GM21515 (cell line): ENCODE measurements at regions not wholly inside any gene's neighbourhood (a gene's known extent, or its start where the extent isn't known, plus 50 kb on each side); places are given as distances from the start of the nearest gene placed in this dataset.

Experiments
- ATAC-seq: cut with Tn5 transposase; IDR thresholded peaks from one replicate; pipeline ENCODE4 v1.9.1; 2021; ENCODE audit not compliant: unreplicated experiment

DNA sequence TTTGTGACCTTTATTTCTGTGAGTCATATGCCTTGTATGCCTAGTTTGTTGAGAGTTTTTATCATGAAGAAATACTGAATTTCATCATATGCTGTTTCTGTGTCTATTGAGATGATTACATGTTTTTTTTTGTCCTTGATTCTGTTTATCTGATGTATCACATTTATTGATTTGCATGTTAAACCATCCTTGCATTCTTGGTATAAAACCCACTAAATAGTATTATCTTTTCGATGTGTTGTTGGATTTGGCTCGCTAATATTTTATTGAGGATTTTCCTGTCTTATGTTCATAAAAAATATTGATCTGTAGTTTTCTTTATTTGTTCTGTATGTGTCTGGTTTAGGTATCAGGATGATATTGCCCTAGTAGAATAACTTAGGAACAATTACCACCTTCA is 164.7 kb upstream of the CHRM3 start:
- ATAC-seq: no peak

DNA sequence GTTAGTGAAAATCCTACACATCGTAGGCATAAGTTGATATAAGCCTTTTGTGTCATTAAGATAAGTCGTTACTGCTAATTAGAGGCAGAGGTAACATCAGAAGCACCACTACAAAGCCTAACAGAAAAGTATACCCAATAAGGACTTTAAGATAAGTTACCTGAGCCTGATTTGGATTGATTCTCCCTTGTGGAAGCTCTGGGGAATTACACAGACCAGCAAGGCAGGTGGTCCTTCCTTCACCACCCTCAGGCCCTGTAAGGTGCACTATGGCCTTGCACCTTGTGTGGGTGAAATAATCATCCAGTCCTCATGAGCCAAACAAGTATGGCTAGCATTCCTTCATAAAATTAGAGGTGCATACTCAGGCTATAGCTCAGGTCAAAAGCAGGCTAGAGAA is 166.7 kb upstream of the CHRM3 start:
- ATAC-seq: no peak

- no peak for ATAC-seq
Measured at GRCh38 chr1:239218301-239218700, 168.1 kb upstream of the CHRM3 start.

DNA sequence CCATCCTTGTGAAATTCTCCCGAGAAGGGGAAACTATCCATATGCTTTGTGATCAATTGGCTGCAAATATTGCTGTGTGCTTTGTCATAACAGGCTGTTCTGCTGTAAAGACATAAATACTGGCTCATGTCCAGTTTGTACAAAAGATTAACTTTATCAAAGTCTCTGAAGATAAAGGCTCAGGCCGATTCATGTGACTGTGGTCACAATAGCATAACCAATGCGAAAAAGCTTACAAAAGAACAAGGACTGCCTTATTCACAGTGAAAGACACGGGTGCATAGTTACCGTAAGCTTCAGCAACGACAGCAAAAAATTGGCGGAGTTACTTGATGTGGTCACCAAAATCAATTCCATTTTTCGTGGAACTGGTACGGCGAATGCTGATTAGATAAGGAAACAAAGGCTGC is 173.6 kb upstream of the CHRM3 start:
- ATAC-seq: no peak

GRCh38 chr1:239209591-239209990 is 176.8 kb upstream of the CHRM3 start:
- no peak for ATAC-seq

DNA sequence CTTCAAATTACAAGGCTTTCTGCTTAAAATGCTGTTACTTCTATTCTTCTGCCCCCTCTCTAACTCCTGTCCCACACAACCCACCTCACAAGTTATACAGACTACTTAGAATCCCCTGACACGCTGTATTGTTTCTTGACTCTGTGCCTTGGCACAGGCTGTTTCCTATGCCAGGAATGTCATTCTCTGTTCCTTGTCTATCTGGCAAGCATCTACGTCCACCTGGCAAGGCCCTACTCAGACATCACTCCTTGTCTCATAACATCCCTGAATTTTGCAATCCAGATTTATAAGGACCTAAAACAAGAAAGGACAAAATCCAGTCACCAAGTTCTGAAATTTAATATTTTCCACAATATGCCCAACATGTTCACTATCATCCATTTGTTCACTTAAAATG is 182.0 kb upstream of the CHRM3 start:
- ATAC-seq: no peak

DNA sequence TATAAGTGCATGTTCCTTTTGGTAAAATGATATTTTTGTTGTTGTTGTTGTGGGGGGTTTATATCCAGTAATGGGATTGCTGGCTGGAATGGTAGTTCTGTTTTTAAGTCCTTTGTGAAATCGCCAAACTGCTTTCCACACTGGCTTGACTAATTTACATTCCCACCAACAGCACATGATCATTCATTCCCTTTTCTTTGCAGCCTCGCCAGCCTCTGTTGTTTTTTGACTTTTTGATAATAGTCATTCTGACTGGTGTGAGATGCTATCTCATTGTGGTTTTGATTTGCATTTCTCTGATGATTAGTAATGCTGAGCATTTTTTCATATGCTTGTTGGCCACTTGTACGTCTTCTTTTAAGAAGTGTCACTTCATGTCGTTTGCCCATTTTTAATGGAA is 188.5 kb upstream of the CHRM3 start:
- ATAC-seq: no peak

GRCh38 chr1:239189998-239190512 is 196.3 kb upstream of the CHRM3 start:
- no peak for ATAC-seq

- ATAC-seq: no peak
Measured at GRCh38 chr1:239186487-239186886, 199.9 kb upstream of the CHRM3 start.

DNA sequence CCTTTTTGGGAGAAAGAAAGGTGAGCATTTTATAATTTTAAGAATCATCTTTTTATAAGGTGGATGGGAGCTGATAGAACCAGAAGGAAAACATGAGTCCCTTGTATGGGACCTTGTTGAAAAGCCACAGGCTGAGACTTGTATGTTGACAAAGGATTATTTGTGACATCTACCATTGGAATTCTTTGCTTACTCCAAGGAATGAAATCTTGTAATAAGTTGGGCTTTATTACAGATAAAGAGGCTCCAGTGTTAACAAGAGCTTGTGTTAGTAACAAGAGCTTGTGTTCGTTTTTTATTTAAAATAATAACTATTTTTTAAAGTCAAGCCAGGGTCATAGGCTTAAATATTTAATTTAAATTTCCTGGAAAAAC is 201.1 kb upstream of the CHRM3 start:
- no peak for ATAC-seq

DNA sequence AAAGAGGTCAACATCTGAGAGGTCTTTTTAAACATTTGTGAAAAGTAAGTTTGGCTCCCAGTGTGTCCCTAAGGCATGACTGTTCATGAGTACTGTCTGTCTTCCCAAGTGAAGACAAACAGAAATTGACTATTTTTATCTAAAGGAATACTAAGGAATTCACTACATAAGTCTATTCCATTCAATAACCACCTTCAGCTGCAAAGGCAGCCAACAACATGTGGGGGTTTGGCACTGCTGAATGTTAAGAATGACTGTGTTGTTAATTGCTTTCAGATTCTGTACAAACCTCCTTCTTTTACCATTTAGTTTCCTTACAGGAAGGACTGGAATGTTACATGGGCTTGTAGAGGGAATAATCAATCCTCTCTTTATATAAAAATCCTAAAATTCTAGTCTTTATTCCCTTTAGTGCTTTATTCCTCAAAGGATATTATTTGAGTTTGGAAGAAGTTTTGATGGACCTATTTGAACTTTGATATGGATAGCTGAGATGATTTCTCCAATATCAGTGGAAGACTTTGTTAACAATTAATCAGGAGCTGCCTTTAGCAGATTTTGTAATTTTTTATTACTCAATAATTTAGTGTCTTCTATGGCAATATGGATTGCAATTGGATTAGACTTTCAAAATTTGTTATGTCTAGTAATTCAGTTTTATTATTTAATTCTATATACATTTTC is 201.7 kb upstream of the CHRM3 start:
- no peak for ATAC-seq

GRCh38 chr1:239178961-239179360 is 207.4 kb upstream of the CHRM3 start:
- ATAC-seq: no peak

DNA sequence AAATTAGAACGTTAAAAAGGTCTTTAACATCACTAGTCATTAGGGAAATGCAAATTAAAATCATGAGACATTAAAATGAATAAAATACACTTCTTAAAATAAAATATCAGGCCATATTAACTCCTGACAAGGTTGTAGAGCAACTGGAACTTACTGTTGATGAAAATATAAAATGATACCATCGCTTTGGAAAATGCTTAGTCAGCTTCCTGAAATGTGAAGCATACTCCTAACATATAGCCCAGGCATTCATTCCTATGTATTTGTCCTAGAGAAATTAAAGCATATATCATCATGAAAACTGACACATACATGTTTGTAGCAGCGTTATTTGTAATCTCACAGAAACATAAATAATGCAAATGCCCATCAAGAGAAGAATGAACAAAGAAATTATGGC is 211.5 kb upstream of the CHRM3 start:
- ATAC-seq: no peak

DNA sequence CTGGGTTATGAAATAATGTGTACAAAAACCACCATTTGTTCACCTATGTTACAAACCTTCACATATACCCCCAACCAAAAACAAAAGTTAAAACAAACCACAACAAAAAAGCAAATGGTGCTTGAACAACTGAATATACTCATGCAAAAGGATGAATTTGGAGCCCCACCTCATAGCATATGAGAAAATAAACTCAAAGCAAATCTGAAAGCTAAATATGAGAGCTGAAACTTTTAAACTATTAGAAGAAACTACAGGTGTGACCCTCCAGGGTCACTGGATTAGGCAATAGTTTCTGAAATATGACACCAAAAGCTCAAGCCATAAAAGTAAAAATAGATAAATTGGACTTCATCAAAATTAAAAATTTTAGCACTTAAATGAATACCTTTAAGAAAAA is 215.5 kb upstream of the CHRM3 start:
- no peak for ATAC-seq

GRCh38 chr1:239169276-239169675 is 217.1 kb upstream of the CHRM3 start:
- ATAC-seq: no peak

DNA sequence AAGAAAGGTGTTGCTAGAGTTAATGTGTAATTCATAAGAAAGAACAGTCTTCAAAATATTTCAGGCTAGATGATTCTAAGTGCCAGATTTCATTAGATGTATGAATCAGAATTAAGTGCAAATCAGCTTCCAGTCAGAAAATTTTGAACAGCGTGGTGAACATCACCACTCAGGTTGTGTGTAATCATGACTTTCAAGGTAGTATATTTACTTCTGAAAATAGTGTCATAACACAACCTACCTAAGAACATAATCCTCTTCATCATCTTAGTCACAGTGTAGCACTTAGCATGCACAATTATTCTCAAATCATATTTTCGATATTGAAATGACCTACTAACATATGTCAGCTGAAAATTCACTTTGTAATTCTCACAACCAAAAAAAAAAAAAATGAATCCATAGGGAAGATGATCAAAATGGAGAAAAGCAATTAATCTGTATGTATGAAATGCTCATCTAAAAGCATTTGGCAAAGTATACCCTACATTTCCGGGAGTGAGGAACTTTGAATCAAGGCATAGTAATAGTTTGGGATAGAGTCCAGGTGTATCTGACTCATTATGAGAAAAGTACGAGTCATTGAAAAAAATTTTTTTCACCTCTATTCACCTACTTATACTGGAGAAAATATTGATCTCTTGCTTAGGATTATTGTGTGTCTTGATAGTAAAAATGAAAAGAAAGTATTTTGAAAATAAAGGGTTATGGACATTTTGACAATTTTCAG is 221.8 kb upstream of the CHRM3 start:
- no peak for ATAC-seq

- ATAC-seq: no peak
Measured at GRCh38 chr1:239155466-239156091, 230.8 kb upstream of the CHRM3 start.

GRCh38 chr1:239151937-239152336 is 234.4 kb upstream of the CHRM3 start:
- no peak for ATAC-seq

DNA sequence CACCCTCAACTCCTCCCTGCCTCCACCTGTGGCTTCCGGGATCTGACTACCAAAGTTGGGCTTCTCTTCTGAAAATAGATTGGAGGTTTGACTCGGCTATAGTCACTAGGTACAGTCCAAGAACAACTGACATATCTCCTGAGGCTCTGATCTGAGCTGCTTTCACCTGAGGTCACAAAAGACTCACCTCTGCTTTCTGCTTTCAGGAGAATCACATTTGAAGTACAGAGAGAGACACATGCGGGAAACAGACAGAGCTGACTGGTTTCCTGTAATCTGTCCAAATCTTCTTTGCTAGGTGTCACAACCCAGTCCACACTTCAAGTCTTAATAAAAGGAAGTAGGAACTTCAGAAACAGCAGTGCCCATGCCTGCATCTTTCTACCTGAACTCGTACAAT is 245.4 kb upstream of the CHRM3 start:
- no peak for ATAC-seq

DNA sequence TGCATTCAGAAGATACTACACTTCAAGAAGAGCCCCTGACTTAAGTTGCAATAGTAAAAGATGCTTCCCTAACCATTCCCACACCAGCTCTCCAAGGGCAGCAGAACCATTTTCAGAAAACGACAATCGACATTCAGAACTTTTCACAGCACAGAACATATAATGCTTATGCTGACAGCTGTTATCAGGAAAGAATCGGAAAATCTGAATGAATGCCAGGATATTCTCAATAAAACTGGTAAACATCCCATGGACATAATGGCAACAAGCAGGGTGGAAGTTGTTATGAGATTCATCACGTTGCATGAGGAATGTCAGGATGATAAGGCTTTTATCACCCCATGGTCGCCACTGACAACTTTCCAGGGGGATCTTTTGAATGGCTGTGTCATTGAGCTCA is 246.6 kb upstream of the CHRM3 start:
- ATAC-seq: no peak

DNA sequence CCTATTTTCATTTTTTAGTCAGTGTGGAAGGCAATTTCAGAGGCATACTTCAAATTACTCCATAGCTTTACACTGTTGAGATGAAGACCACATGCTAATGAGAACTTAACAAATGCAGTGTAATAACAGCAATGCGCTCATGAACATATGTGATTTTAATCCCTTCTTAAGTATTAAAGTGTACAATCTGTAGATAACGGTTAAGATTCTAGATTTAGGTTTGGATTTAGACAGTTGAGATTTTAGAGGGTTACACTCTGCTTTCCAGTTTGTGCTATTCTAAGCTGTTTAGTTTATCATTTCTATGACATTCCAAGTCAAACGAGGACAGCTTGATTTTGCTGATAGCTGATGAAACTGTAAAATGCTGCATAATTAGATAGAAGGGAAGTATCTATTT is 257.8 kb upstream of the CHRM3 start:
- no peak for ATAC-seq

DNA sequence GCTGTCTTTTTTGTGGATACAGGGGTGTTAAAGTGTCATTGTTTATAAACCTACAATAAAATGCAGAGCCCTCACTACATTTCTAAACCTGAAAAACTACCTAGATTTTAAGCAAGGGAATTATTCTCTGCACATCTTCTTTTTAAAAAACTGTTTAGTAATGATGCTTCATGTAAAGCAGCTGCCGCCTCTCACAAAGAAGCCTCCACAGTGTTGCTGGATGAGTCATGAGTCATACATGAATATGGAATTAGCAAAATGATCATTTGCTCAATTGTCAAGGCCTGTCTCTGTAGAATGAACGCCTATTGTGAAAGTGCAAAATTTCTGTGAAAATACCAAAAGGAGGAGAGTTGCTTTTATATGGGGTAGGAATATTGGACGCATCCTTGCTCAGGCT is 259.5 kb upstream of the CHRM3 start:
- no peak for ATAC-seq
